ENCODE measurements at regions not wholly inside any gene's neighbourhood (a gene's known extent, or its start where the extent isn't known, plus 50 kb on each side); places are given as distances from the start of the nearest gene placed in this dataset.

GRCh38 chrX:7202206-7202605 is 54.3 kb upstream of the PUDP start:
- TF ChIP-seq POLR2A (IDR thresholded peaks at IDR 0.05; ENCODE audit: low read depth, low read length) = no peak
- TF ChIP-seq TAF1 (IDR thresholded peaks at IDR 0.05; ENCODE audit: low read depth, low read length) = no peak
- TF ChIP-seq POLR2AphosphoS5 (IDR thresholded peaks at IDR 0.05; ENCODE audit: low read depth, low read length) = no peak

Measured in GM12891 (cell line).